ENCODE measurements at regions not wholly inside any gene's neighbourhood (a gene's known extent, or its start where the extent isn't known, plus 50 kb on each side); places are given as distances from the start of the nearest gene placed in this dataset.
A peak's percentile ranks its signal among the peaks of the same experiment; 100 is the strongest.

DNA sequence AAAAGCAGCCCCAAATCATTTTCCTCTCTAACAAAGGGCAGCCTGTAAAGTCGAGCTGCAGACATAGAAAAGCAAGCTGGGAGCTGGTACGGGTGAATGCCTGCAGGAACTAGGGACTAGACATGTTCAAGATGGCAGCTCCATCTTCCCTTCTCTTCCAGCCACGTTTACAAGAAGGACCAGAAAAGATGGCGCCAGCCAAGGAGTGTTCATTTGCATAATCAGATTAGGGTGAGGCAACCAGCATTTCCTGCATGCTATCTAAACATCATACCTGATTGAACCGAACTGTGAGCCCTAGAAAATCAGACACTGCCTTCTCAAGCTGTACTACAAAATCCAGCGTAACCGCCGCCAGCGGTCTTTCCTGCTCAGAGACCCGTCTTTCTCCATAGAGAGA is 896.8 kb downstream of the CDH11 start:
- H3K27me3 Mint-ChIP-seq (ENCODE audit: insufficient read depth) = no peaks in the 10 kb centered on the region; the same call in none of the 2 replicates
- H3K4me1 Mint-ChIP-seq (ENCODE audit: low read depth) = no peaks in the 10 kb centered on the region
- no peaks in the 10 kb centered on the region for H3K36me3 Mint-ChIP-seq (ENCODE audit: low read depth)
- no peaks in the 10 kb centered on the region for H3K9me3 Mint-ChIP-seq
- no peak overlapping the region for H3K4me3 Mint-ChIP-seq
- no peak overlapping the region for H3K27ac Mint-ChIP-seq
- no peak for TF ChIP-seq CTCF (IDR thresholded peaks at IDR 0.05)
- no peak for DNase-seq

- Mint-ChIP-seq H3K4me3 (no peak overlapping the region), H3K4me1 (ENCODE audit: low read depth) (no peaks in the 10 kb centered on the region), H3K9me3 (no peaks in the 10 kb centered on the region), H3K27me3 (ENCODE audit: insufficient read depth) (peaks cover 2% of the 10 kb centered on the region; the same call in 1 of the 2 replicates), H3K36me3 (ENCODE audit: low read depth) (no peaks in the 10 kb centered on the region), H3K27ac (no peak overlapping the region)
- no peak for TF ChIP-seq CTCF (IDR thresholded peaks at IDR 0.05)
- DNase-seq = no peak
Observed at GRCh38 chr16:64217789-64218535, 903.9 kb downstream of the CDH11 start.

DNA sequence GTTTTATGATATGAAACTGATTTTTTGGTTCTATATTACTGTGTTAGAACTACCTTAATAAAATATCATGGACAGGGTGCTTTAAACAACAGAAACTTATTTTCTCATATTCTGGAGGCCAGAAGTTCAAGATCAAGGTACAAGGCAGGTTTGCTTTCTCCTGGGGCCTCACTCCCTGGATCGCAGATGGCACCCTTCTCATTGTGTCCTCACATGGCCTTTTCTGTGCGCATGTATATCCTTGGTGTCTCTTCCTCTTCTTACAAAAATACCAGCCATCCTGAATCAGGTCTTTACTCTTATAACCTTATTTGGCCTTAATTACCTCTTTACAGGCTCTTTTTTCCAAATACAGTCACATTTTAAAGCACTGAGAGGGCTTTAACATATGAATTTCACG is 906.1 kb downstream of the CDH11 start:
- no peak for TF ChIP-seq CTCF (IDR thresholded peaks at IDR 0.05)
- H3K27ac Mint-ChIP-seq = no peak overlapping the region
- peaks cover 2% of the 10 kb centered on the region; the same call in 1 of the 2 replicates for H3K27me3 Mint-ChIP-seq (ENCODE audit: insufficient read depth)
- no peaks in the 10 kb centered on the region for H3K9me3 Mint-ChIP-seq
- H3K4me3 Mint-ChIP-seq = no peak overlapping the region
- DNase-seq = no peak
- peaks cover 7% of the 10 kb centered on the region; the same call in 1 of the 2 replicates for H3K4me1 Mint-ChIP-seq (ENCODE audit: low read depth)
- no peaks in the 10 kb centered on the region for H3K36me3 Mint-ChIP-seq (ENCODE audit: low read depth)

GRCh38 chr16:64211331-64211730 is 910.5 kb downstream of the CDH11 start:
- Mint-ChIP-seq H3K4me1 (ENCODE audit: low read depth) (peaks cover 12% of the 10 kb centered on the region), H3K27ac (no peak overlapping the region), H3K4me3 (peak overlapping the region; percentile 38; the same call in 1 of the 2 replicates), H3K27me3 (ENCODE audit: insufficient read depth) (no peaks in the 10 kb centered on the region; the same call in 1 of the 2 replicates), H3K9me3 (no peaks in the 10 kb centered on the region), H3K36me3 (ENCODE audit: low read depth) (no peaks in the 10 kb centered on the region)
- no peak for TF ChIP-seq CTCF (IDR thresholded peaks at IDR 0.05)
- DNase-seq = no peak

DNA sequence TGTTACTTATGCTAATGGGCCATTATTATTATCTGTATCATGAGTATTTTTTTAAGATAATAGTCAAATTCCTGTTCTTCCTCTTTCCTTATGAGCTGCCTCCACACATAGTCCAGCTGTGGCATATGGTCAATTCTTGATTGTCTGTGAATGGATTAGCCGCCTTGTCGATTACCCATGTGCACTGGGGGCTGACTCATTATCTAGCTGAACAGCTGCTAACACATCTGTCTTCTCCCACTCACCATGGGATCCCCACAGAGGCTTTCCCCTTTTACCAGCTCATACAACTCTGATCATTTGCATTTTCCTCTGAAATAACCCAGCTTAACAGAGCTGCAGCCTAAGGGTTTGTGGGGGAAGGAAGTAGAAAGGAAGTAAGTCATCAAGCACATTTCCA is 915.0 kb downstream of the CDH11 start:
- no peaks in the 10 kb centered on the region for H3K36me3 Mint-ChIP-seq (ENCODE audit: low read depth)
- peaks cover 12% of the 10 kb centered on the region for H3K4me1 Mint-ChIP-seq (ENCODE audit: low read depth)
- DNase-seq = no peak
- H3K9me3 Mint-ChIP-seq = no peaks in the 10 kb centered on the region
- peaks cover 3% of the 10 kb centered on the region for H3K27me3 Mint-ChIP-seq (ENCODE audit: insufficient read depth)
- no peak for TF ChIP-seq CTCF (IDR thresholded peaks at IDR 0.05)
- no peak overlapping the region for H3K4me3 Mint-ChIP-seq
- H3K27ac Mint-ChIP-seq = no peak overlapping the region

All from HFFc6 (cell line).